Naive thymus-derived CD4-positive, alpha-beta T cell (primary cell): ENCODE measurements at regions not wholly inside any gene's neighbourhood (a gene's known extent, or its start where the extent isn't known, plus 50 kb on each side); places are given as distances from the start of the nearest gene placed in this dataset.

Experiments
- ATAC-seq: fragments of 150-1000 bp; cut with Tn5 transposase; 2 replicates; pipeline ENCODE4 v1.10.0; 2021; ENCODE audit warnings: mild to moderate bottlenecking, moderate library complexity
- CTCF ChIA-PET: fragments of 350-600 bp; sonication (Branson Sonifier 250); formaldehyde crosslinking; loops from one replicate; lab custom pipeline; 2021; ENCODE audit warnings: antibody characterized with exemption; lab: Charles Lee
- POLR2A ChIA-PET: fragments of 350-600 bp; sonication (Branson Sonifier 250); formaldehyde crosslinking; loops from one replicate; lab custom pipeline; 2021; ENCODE audit warnings: antibody characterized with exemption, inconsistent platforms; lab: Charles Lee
- DNase-seq, 9 donors: peaks; one replicate each; pipeline versions ENCODE4 v3.0.0 to v3.0.0-alpha.2; 2020 to 2022; ENCODE audit warnings: mixed read lengths in 1 of 9
- H3K27ac ChIP-seq: one replicate; pipeline ENCODE4 v1.7.0; 2013; ENCODE audit warnings: mild to moderate bottlenecking, low read depth, low read length, moderate library complexity
- H3K27me3 ChIP-seq, 2 donors: one replicate each; pipeline ENCODE4 v1.7.0; 2013; ENCODE audit warnings: low read length in 2 of 2, mild to moderate bottlenecking in 2 of 2, moderate library complexity in 2 of 2; ENCODE audit not compliant: control insufficient read depth in 2 of 2, insufficient read depth in 2 of 2
- H3K36me3 ChIP-seq, 3 experiments: 1 replicate in 2 of 3; 2 replicates in 1 of 3; pipeline ENCODE4 v1.7.0; 2013; ENCODE audit warnings: low read length in 3 of 3, mild to moderate bottlenecking in 3 of 3, moderate library complexity in 1 of 3; ENCODE audit not compliant: insufficient read depth in 3 of 3, control insufficient read depth in 2 of 3
- H3K4me1 ChIP-seq, 2 donors: one replicate each; pipeline ENCODE4 v1.7.0; 2013; ENCODE audit warnings: low read length in 2 of 2, mild to moderate bottlenecking in 2 of 2, moderate library complexity in 1 of 2; ENCODE audit not compliant: control insufficient read depth in 2 of 2, insufficient read depth in 2 of 2
- H3K4me3 ChIP-seq: 2 replicates; pipeline ENCODE4 v1.7.0; 2013; ENCODE audit warnings: mild to moderate bottlenecking, low read length
- H3K9me3 ChIP-seq, 3 experiments: 1 replicate in 2 of 3; 2 replicates in 1 of 3; pipeline ENCODE4 v1.7.0; 2013; ENCODE audit warnings: low read length in 3 of 3; ENCODE audit not compliant: control insufficient read depth in 2 of 3
- H3K27ac Mint-ChIP-seq, 9 donors: one replicate each; pipeline ENCODE4 v1.8.0; 2020 to 2022; ENCODE audit warnings: mixed read lengths in 9 of 9, mild to moderate bottlenecking in 8 of 9, moderate library complexity in 5 of 9, inconsistent platforms in 2 of 9
- H3K27me3 Mint-ChIP-seq, 5 donors: one replicate each; pipeline ENCODE4 v1.8.0; 2021 to 2022; ENCODE audit warnings: mixed read lengths in 5 of 5, mild to moderate bottlenecking in 1 of 5
- H3K36me3 Mint-ChIP-seq, 5 donors: one replicate each; pipeline ENCODE4 v1.8.0; 2020 to 2022; ENCODE audit warnings: mixed read lengths in 5 of 5, mild to moderate bottlenecking in 3 of 5, inconsistent platforms in 1 of 5
- H3K4me1 Mint-ChIP-seq, 7 donors: one replicate each; pipeline ENCODE4 v1.8.0; 2020 to 2022; ENCODE audit warnings: mixed read lengths in 7 of 7, mild to moderate bottlenecking in 3 of 7, inconsistent platforms in 1 of 7
- H3K4me3 Mint-ChIP-seq, 10 donors: one replicate each; pipeline ENCODE4 v1.8.0; 2020 to 2022; ENCODE audit warnings: mild to moderate bottlenecking in 10 of 10, mixed read lengths in 10 of 10, moderate library complexity in 6 of 10, inconsistent platforms in 2 of 10
- H3K9me3 Mint-ChIP-seq, 11 donors: one replicate each; pipeline ENCODE4 v1.8.0; 2020 to 2022; ENCODE audit warnings: mixed read lengths in 11 of 11, mild to moderate bottlenecking in 4 of 11, inconsistent platforms in 1 of 11, moderate library complexity in 1 of 11
- intact Hi-C, 2 donors: fragments of 100-400 bp; cut with micrococcal nuclease; formaldehyde crosslinking; loops; one replicate each; pipeline ENCODE4 v1.15.1; 2023

DNA sequence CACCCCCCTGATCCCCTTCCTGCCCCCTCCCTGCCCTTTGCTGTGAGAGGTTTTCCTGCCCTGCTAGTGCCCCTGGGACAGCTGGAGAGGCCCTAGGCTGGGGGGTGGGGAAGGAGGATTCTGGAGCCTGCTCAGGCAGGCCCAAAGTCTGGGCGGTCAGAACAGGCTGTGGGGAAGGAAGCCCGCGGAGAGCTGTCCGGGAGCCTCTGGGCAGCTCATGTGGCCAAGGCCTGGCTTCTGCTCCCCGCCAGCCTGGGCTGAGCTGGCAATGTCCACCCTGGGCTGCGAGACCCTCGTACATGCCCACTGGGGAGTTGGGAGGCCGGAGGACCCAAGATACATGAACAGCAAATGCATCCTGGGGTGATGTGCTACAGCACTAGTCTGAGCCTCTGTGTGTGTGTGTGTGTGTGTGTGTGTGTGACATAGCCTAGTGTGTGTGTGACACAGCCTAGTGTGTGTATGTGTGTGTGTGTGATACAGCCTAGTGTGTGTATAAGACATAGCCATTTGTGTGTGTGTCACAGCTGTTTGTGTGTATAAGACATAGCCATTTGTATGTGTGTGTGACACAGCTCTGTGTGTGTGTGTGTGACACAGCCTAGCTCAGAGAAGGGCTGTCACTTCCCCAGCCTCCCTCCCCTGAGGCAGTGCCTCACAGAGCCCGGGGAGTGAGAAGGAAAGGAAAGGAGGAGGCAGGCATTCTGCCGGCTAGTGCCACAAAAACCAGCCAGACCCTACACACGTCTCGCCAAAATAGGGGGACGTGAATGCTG lies 201.4 kb upstream of the CIBAR2 start:
- no peaks in the 10 kb centered on the region for H3K36me3 ChIP-seq
- POLR2A ChIA-PET: interaction anchor here (1.0 kb wide), 1 partner anchor 9 kb away, joined by 3 read pairs; no protein-coding TSS in a partner anchor
- Mint-ChIP-seq H3K4me3 (no peak overlapping the region), H3K4me1 (peaks cover 15 to 39% (median 33%) of the 10 kb centered on the region in 7 donors), H3K27me3 (peaks cover 0 to 4% (median 0%) of the 10 kb centered on the region in 5 donors), H3K27ac (peak overlapping the region in 4 of 9 donors; percentile 22 to 69 (median 35)), H3K36me3 (no peaks in the 10 kb centered on the region), H3K9me3 (no peaks in the 10 kb centered on the region)
- no peak overlapping the region for H3K4me3 ChIP-seq
- ATAC-seq (no peak), DNase-seq (no peak)
- H3K27ac ChIP-seq: no peak overlapping the region
- intact Hi-C loops: no loop called here
- H3K4me1 ChIP-seq: peaks cover 0 to 20% of the 10 kb centered on the region in 2 donors
- H3K9me3 ChIP-seq: no peaks in the 10 kb centered on the region
- H3K27me3 ChIP-seq: no peaks in the 10 kb centered on the region
- CTCF ChIA-PET: interaction anchor here (1.2 kb wide), 1 partner anchor 9 kb away, joined by 5 read pairs; no protein-coding TSS in a partner anchor

DNA sequence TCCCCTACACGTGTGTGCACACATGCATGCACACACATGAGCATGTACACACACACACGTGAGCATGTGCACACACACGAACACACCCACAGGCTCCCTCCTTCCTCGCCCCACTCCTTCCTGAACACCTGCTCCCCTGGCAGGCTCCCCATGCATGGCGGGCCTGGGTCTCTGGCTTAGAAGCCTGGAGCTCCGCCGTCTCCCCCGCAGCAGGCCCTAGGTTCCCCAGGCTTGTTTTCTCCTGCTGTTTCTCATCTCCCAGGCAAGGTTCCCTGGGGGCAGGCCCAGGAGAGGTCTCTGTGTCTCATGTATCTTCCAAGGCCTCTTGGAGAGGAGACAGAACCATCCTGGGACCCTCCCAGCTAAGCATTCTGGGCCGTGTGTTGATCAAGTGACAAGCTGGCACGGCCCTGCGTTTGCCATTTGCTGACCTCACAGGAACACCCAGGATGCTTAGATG lies 202.3 kb upstream of the CIBAR2 start:
- Mint-ChIP-seq H3K36me3 (no peaks in the 10 kb centered on the region), H3K27ac (peak overlapping the region in 4 of 9 donors; percentile 22 to 36 (median 32)), H3K27me3 (peaks cover 0 to 4% (median 0%) of the 10 kb centered on the region in 5 donors), H3K4me3 (no peak overlapping the region), H3K9me3 (no peaks in the 10 kb centered on the region), H3K4me1 (peaks cover 15 to 33% (median 25%) of the 10 kb centered on the region in 7 donors)
- intact Hi-C loops: no loop called here
- H3K4me3 ChIP-seq: no peak overlapping the region
- H3K4me1 ChIP-seq: peaks cover 0 to 12% of the 10 kb centered on the region in 2 donors
- no peaks in the 10 kb centered on the region for H3K36me3 ChIP-seq
- H3K27me3 ChIP-seq: no peaks in the 10 kb centered on the region
- H3K9me3 ChIP-seq: no peaks in the 10 kb centered on the region
- ATAC-seq (no peak), DNase-seq (no peak)
- H3K27ac ChIP-seq: no peak overlapping the region
- ChIA-PET CTCF (interaction anchor here (1.2 kb wide), 1 partner anchor 10 kb away, joined by 5 read pairs; no protein-coding TSS in a partner anchor), POLR2A (interaction anchor here (1.0 kb wide), 1 partner anchor 10 kb away, joined by 3 read pairs; no protein-coding TSS in a partner anchor)

DNA sequence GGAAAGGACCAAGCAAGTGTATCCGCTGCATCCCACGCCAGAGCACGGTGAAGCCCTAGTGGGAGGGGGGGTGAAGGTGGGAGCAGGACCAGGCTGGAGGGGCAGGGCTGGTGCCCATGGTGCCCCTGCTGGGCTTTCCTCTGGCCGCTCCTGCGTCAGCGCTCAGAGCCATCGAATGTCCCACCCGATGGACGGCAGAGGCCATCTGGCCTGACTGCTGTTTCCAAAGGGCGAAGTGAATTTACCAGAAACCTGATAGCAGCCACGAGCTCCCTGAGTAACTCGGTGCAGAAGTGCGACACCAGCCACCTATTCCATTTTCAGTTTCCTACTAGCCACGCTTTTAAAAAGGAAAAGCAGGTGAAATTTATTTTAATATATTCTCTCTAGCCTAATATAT lies 203.6 kb upstream of the CIBAR2 start:
- intact Hi-C loops: loop anchor here in 1 of 2 donors (2.0 kb wide), 1 partner anchor 13 kb away; no protein-coding TSS in a partner anchor
- H3K4me1 Mint-ChIP-seq: peaks cover 11 to 24% (median 17%) of the 10 kb centered on the region in 7 donors
- H3K4me3 Mint-ChIP-seq: no peak overlapping the region
- no peak for ATAC-seq
- H3K36me3 Mint-ChIP-seq: no peaks in the 10 kb centered on the region
- peaks cover 0 to 4% (median 0%) of the 10 kb centered on the region in 5 donors for H3K27me3 Mint-ChIP-seq
- H3K27me3 ChIP-seq: no peaks in the 10 kb centered on the region
- H3K4me1 ChIP-seq: peaks cover 0 to 6% of the 10 kb centered on the region in 2 donors
- CTCF ChIA-PET: no interaction called here
- no peak overlapping the region for H3K27ac Mint-ChIP-seq
- no peak overlapping the region for H3K4me3 ChIP-seq
- H3K9me3 ChIP-seq: no peaks in the 10 kb centered on the region
- H3K36me3 ChIP-seq: no peaks in the 10 kb centered on the region
- DNase-seq: no peak
- H3K27ac ChIP-seq: no peak overlapping the region
- POLR2A ChIA-PET: interaction anchor here (0.9 kb wide), 1 partner anchor 9 kb away, joined by 3 read pairs; no protein-coding TSS in a partner anchor
- no peaks in the 10 kb centered on the region for H3K9me3 Mint-ChIP-seq

DNA sequence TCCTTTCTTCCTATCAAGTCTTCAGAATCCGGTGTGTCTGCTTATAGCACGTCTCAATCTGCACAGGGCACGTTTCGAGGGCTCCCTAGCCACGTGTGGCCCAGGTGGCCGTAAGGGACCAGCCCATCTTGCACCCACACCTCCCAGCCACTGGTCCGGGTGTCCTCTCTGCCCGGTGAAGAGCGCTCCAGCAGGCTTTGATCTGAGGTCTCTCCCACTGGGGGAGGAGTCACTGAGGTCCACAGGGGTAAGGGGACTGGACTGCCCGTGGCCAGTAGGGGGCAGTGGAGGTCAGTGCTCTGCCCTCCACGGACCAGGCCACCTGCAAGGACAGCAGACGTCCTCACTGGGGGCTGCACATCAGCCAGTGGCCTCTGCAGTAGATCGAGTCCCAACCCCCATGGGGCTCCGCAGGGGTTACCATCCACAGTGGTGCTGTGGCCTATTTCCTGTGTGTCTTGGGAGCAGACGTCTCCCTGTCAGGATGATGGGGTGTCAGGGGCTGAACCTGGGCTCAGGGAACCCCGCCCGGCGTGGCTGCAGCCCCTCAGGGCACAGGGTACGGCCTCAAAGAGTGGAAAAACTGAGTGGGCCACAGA lies 204.1 kb upstream of the CIBAR2 start:
- Mint-ChIP-seq H3K4me1 (peaks cover 9 to 18% (median 11%) of the 10 kb centered on the region in 7 donors), H3K9me3 (no peaks in the 10 kb centered on the region), H3K36me3 (no peaks in the 10 kb centered on the region), H3K4me3 (no peak overlapping the region), H3K27me3 (peaks cover 0 to 4% (median 0%) of the 10 kb centered on the region in 5 donors), H3K27ac (no peak overlapping the region)
- peak; percentile 80 for ATAC-seq
- Histone ChIP-seq H3K9me3 (no peaks in the 10 kb centered on the region), H3K4me1 (peaks cover 0 to 5% of the 10 kb centered on the region in 2 donors), H3K27me3 (no peaks in the 10 kb centered on the region), H3K36me3 (no peaks in the 10 kb centered on the region), H3K4me3 (no peak overlapping the region), H3K27ac (no peak overlapping the region)
- ChIA-PET POLR2A (interaction anchor here (0.9 kb wide), 1 partner anchor 10 kb away, joined by 3 read pairs; no protein-coding TSS in a partner anchor), CTCF (no interaction called here)
- peak in 4 of 9 donors; percentile 29 to 57 (median 35) for DNase-seq
- intact Hi-C loops: loop anchor here in 1 of 2 donors (2.0 kb wide), 1 partner anchor 14 kb away; no protein-coding TSS in a partner anchor

DNA sequence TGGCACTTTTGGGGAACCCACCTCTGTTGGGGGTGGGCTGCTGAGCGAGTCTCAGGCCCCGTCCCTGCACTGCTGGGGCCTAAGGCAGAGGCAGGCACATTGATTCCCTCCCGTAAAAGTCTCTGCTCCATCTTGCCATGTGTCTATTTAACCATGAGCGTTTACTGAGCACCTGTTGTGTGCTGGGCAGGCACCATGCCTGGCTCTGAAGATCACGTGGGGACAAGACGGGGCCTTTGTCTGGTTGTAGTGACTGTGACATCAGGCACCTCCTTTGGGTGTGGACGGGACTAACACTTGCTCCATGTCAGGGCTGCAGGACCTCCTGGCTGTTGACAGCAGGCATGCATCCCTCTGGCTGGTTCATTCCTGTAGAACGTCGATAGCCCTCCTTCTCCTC lies 204.7 kb upstream of the CIBAR2 start:
- H3K36me3 ChIP-seq: no peaks in the 10 kb centered on the region
- Mint-ChIP-seq H3K4me1 (peaks cover 6 to 13% (median 10%) of the 10 kb centered on the region in 7 donors), H3K27ac (no peak overlapping the region), H3K36me3 (no peaks in the 10 kb centered on the region), H3K4me3 (no peak overlapping the region), H3K9me3 (no peaks in the 10 kb centered on the region), H3K27me3 (peaks cover 0 to 4% (median 0%) of the 10 kb centered on the region in 5 donors)
- no peaks in the 10 kb centered on the region for H3K4me1 ChIP-seq
- H3K27me3 ChIP-seq: no peaks in the 10 kb centered on the region
- no peak for ATAC-seq
- POLR2A ChIA-PET: no interaction called here
- H3K27ac ChIP-seq: no peak overlapping the region
- no peak overlapping the region for H3K4me3 ChIP-seq
- intact Hi-C loops: loop anchor here in 1 of 2 donors (2.0 kb wide), 1 partner anchor 14 kb away; no protein-coding TSS in a partner anchor
- no peaks in the 10 kb centered on the region for H3K9me3 ChIP-seq
- no peak for DNase-seq
- CTCF ChIA-PET: no interaction called here

DNA sequence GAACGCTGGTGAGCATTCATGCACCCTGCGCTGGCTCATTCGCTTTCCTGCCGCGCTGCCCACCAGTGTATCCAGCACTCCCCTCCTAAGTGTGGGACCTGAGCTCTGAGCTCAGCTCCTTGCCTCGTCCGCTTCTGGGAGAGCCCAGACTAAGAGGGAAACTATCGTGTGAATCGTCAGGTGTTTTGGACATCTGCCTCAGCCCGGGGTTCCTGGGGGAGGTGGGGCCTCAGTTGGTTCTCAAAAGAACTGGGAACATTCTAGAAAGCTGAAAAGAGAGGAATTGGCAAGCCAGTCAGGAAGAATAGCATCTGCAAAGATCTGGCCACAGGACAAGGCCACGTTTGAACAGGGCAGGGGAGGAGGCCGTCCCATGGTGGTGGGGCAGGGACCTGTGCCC lies 205.4 kb upstream of the CIBAR2 start:
- Mint-ChIP-seq H3K4me1 (peaks cover 0 to 7% (median 5%) of the 10 kb centered on the region in 7 donors), H3K4me3 (no peak overlapping the region), H3K36me3 (no peaks in the 10 kb centered on the region), H3K9me3 (no peaks in the 10 kb centered on the region), H3K27me3 (peaks cover 0 to 2% (median 0%) of the 10 kb centered on the region in 5 donors), H3K27ac (peak overlapping the region in 2 of 9 donors; percentile 21 to 55)
- H3K4me1 ChIP-seq: no peaks in the 10 kb centered on the region
- CTCF ChIA-PET: no interaction called here
- H3K4me3 ChIP-seq: no peak overlapping the region
- no peaks in the 10 kb centered on the region for H3K9me3 ChIP-seq
- H3K27me3 ChIP-seq: no peaks in the 10 kb centered on the region
- no peak for ATAC-seq
- POLR2A ChIA-PET: no interaction called here
- intact Hi-C loops: loop anchor here in 1 of 2 donors (2.0 kb wide), 1 partner anchor 15 kb away; no protein-coding TSS in a partner anchor
- DNase-seq: no peak
- no peaks in the 10 kb centered on the region for H3K36me3 ChIP-seq
- no peak overlapping the region for H3K27ac ChIP-seq
